H9 (cell line): ENCODE measurements at regions not wholly inside any gene's neighbourhood (a gene's known extent, or its start where the extent isn't known, plus 50 kb on each side); places are given as distances from the start of the nearest gene placed in this dataset.

Source experiments
- DNase-seq: peaks from one replicate; pipeline ENCODE4 v3.0.0-alpha.2; 2017
- H2AFZ ChIP-seq: one replicate; pipeline ENCODE4 v1.6.1; 2013; ENCODE audit warnings: mild to moderate bottlenecking, low read length, control low read depth, moderate library complexity
- H2AK5ac ChIP-seq: 2 replicates; pipeline ENCODE4 v1.6.1; 2013; ENCODE audit warnings: low read length, control low read depth, mixed read lengths; ENCODE audit not compliant: insufficient read length
- H2BK120ac ChIP-seq: one replicate; pipeline ENCODE4 v1.6.1; 2013; ENCODE audit warnings: low read depth, mild to moderate bottlenecking, low read length, control low read depth, inconsistent platforms; ENCODE audit not compliant: poor library complexity, severe bottlenecking
- H2BK12ac ChIP-seq: 2 replicates; pipeline ENCODE4 v1.6.1; 2013; ENCODE audit warnings: low read length, control low read depth, mixed read lengths, low read depth; ENCODE audit not compliant: insufficient read length
- H2BK15ac ChIP-seq: 2 replicates; pipeline ENCODE4 v1.6.1; 2013; ENCODE audit warnings: low read depth, low read length, control low read depth
- H2BK20ac ChIP-seq: one replicate; pipeline ENCODE4 v1.6.1; 2013; ENCODE audit warnings: low read depth, mild to moderate bottlenecking, low read length, control low read depth, inconsistent platforms; ENCODE audit not compliant: poor library complexity, severe bottlenecking
- H2BK5ac ChIP-seq: 2 replicates; pipeline ENCODE4 v1.6.1; 2013; ENCODE audit warnings: low read length, control low read depth, mixed read lengths; ENCODE audit not compliant: insufficient read length
- H3K14ac ChIP-seq: 2 replicates; pipeline ENCODE4 v1.6.1; 2013; ENCODE audit warnings: low read length, control low read depth; ENCODE audit not compliant: insufficient read depth
- H3K18ac ChIP-seq: 2 replicates; pipeline ENCODE4 v1.6.1; 2013; ENCODE audit warnings: low read depth, mild to moderate bottlenecking, mixed read lengths, low read length, control low read depth; ENCODE audit not compliant: insufficient read length
- H3K23ac ChIP-seq: 2 replicates; pipeline ENCODE4 v1.6.1; 2013; ENCODE audit warnings: low read length, control low read depth, mixed read lengths, low read depth; ENCODE audit not compliant: insufficient read length
- H3K23me2 ChIP-seq: 2 replicates; pipeline ENCODE4 v1.6.1; 2013; ENCODE audit warnings: low read depth, mild to moderate bottlenecking, mixed read lengths, low read length, control low read depth; ENCODE audit not compliant: insufficient read length, poor library complexity, severe bottlenecking
- H3K27ac ChIP-seq: 2 replicates; pipeline ENCODE4 v1.5.1; 2013; ENCODE audit warnings: low read length, control low read depth, mixed read lengths, low read depth; ENCODE audit not compliant: insufficient read length
- H3K27me3 ChIP-seq: 2 replicates; pipeline ENCODE4 v1.6.1; 2013; ENCODE audit warnings: low read length, control low read depth, inconsistent platforms; ENCODE audit not compliant: insufficient read depth
- H3K4ac ChIP-seq: 2 replicates; pipeline ENCODE4 v1.6.1; 2013; ENCODE audit warnings: low read depth, mild to moderate bottlenecking, control low read depth, inconsistent platforms, low read length, moderate library complexity
- H3K4me1 ChIP-seq: 2 replicates; pipeline ENCODE4 v1.6.1; 2013; ENCODE audit warnings: low read length, control low read depth, inconsistent platforms; ENCODE audit not compliant: insufficient read depth
- H3K4me2 ChIP-seq: 2 replicates; pipeline ENCODE4 v1.6.1; 2013; ENCODE audit warnings: low read length, control low read depth, mixed read lengths; ENCODE audit not compliant: insufficient read length, insufficient read depth
- H3K56ac ChIP-seq: 2 replicates; pipeline ENCODE4 v1.6.1; 2013; ENCODE audit warnings: low read depth, mild to moderate bottlenecking, mixed read lengths, low read length, control low read depth; ENCODE audit not compliant: insufficient read length
- H3K79me1 ChIP-seq: 2 replicates; pipeline ENCODE4 v1.6.1; 2013; ENCODE audit warnings: low read depth, mild to moderate bottlenecking, moderate library complexity, low read length, control low read depth, inconsistent platforms; ENCODE audit not compliant: insufficient read depth, poor library complexity, severe bottlenecking
- H3K79me2 ChIP-seq: 2 replicates; pipeline ENCODE4 v1.6.1; 2013; ENCODE audit warnings: low read length, control low read depth, inconsistent platforms; ENCODE audit not compliant: insufficient read depth
- H3K9ac ChIP-seq: 2 replicates; pipeline ENCODE4 v1.6.1; 2013; ENCODE audit warnings: low read length, control low read depth, mixed read lengths; ENCODE audit not compliant: insufficient read length; ENCODE audit errors: extremely low read depth
- H3K9me3 ChIP-seq: one replicate; pipeline ENCODE4 v1.6.1; 2013; ENCODE audit warnings: low read depth, low read length, inconsistent platforms; ENCODE audit not compliant: control insufficient read depth
- H3T11ph ChIP-seq: one replicate; pipeline ENCODE4 v1.6.1; 2013; ENCODE audit warnings: mild to moderate bottlenecking, low read length, control low read depth, inconsistent platforms
- H4K20me1 ChIP-seq: one replicate; pipeline ENCODE4 v1.6.1; 2013; ENCODE audit not compliant: control insufficient read depth, insufficient read length, insufficient read depth
- H4K5ac ChIP-seq: 2 replicates; pipeline ENCODE4 v1.6.1; 2013; ENCODE audit warnings: low read depth, mild to moderate bottlenecking, mixed read lengths, low read length, control low read depth; ENCODE audit not compliant: insufficient read length
- H4K8ac ChIP-seq: replicated peaks from 2 replicates; pipeline ENCODE4 v1.6.1; 2013; ENCODE audit warnings: low read length, control low read depth, mixed read lengths, low read depth; ENCODE audit not compliant: insufficient read length
- H4K91ac ChIP-seq: 2 replicates; pipeline ENCODE4 v1.6.1; 2013; ENCODE audit warnings: low read depth, mild to moderate bottlenecking, moderate library complexity, mixed read lengths, low read length, control low read depth; ENCODE audit not compliant: insufficient read length
- H3K27ac Mint-ChIP-seq, 3 experiments: 2 replicates in 2 of 3; 3 replicates in 1 of 3; pipeline ENCODE4 v1.8.0; 2020 to 2021; ENCODE audit warnings: mixed read lengths in 3 of 3, mild to moderate bottlenecking in 1 of 3, moderate library complexity in 1 of 3
- H3K27me3 Mint-ChIP-seq: 2 replicates; pipeline ENCODE4 v1.8.0; 2021; ENCODE audit warnings: low read depth, mild to moderate bottlenecking, moderate library complexity, mixed read lengths
- H3K36me3 Mint-ChIP-seq, 3 experiments: 2 replicates in 2 of 3; 3 replicates in 1 of 3; pipeline ENCODE4 v1.8.0; 2020 to 2021; ENCODE audit warnings: low read depth in 3 of 3, mixed read lengths in 3 of 3; ENCODE audit not compliant: insufficient read depth in 1 of 3
- H3K4me1 Mint-ChIP-seq, 2 experiments: 2 replicates each; pipeline ENCODE4 v1.8.0; 2020; ENCODE audit warnings: mixed read lengths in 2 of 2
- H3K4me3 Mint-ChIP-seq, 2 experiments: 2 replicates in 1 of 2; 3 replicates in 1 of 2; pipeline ENCODE4 v1.8.0; 2020 to 2021; ENCODE audit warnings: mild to moderate bottlenecking in 2 of 2, mixed read lengths in 2 of 2, moderate library complexity in 1 of 2
- H3K9me3 Mint-ChIP-seq, 2 experiments: 2 replicates in 1 of 2; 3 replicates in 1 of 2; pipeline ENCODE4 v1.8.0; 2020; ENCODE audit warnings: mild to moderate bottlenecking in 2 of 2, mixed read lengths in 2 of 2, moderate library complexity in 1 of 2
- whole genome bisulfite sequencing: extraction: QIAGEN DNeasy Blood & Tissue Kit; methylation state at CpG from one replicate; pipeline ENCODE4 v1.1.7; 2013; ENCODE audit warnings: missing lambda C conversion rate, low lambda C conversion rate, mixed read lengths; ENCODE audit not compliant: insufficient read length; ENCODE audit errors: extremely low coverage; 5-methylcytosine and 5-hydroxymethylcytosine counted together
- TF ChIP-seq, protein P1 (sequence below): fragments of 200-600 bp; sonication (generic); conservative IDR thresholded peaks from 3 replicates; pipeline ENCODE4 v1.8.0; 2021; ENCODE audit warnings: antibody characterized with exemption, mild to moderate bottlenecking

DNA sequence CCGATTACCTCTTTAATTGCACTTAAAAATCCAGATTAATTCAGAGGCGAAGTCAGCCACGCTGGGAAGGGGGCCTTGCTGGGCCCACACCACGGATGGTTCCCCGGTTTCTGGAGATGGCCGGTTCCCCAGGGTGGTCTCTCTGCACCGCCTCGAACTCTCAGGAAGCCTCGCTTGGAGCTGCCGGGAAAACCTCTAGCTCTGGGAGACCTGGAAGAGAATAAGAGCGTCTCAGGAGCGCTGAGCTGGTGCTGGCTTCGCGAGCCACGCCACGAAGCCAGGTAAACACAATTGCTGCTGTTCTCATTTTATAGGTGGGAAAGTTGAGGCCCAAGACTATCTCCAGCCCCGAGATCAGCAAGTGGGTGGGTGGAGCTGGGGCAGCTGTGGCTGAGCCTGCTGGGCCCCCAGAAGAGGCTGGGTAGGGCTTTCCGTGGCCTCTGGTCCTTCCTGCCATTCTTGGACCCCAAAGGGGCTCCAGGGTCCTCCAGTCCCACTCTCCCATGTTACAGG, 110.4 kb downstream of the MICALL2 start:
- H3K79me2 ChIP-seq = no peaks in the 10 kb centered on the region
- H3T11ph ChIP-seq = no peak overlapping the region
- H3K27ac ChIP-seq = no peak overlapping the region
- H2AFZ ChIP-seq = no peak overlapping the region
- no peaks in the 10 kb centered on the region for H4K20me1 ChIP-seq
- no peak overlapping the region for H4K91ac ChIP-seq
- H3K56ac ChIP-seq = no peak overlapping the region
- Mint-ChIP-seq H3K4me1 (no peaks in the 10 kb centered on the region), H3K4me3 (no peak overlapping the region), H3K27ac (no peak overlapping the region), H3K27me3 (peaks cover 2% of the 10 kb centered on the region), H3K36me3 (no peaks in the 10 kb centered on the region), H3K9me3 (no peaks in the 10 kb centered on the region; a peak in 1 of 5 replicates)
- H2BK20ac ChIP-seq = no peak overlapping the region
- H3K9ac ChIP-seq = no peak overlapping the region
- H3K4me1 ChIP-seq = no peaks in the 10 kb centered on the region
- no CpG with 5 or more reads among the region's 18 CpGs for WGBS
- H2BK120ac ChIP-seq = no peak overlapping the region
- H2BK15ac ChIP-seq = no peak overlapping the region
- H3K14ac ChIP-seq = no peak overlapping the region
- no peaks in the 10 kb centered on the region for H3K9me3 ChIP-seq
- no peak overlapping the region for H3K4me2 ChIP-seq
- H2BK12ac ChIP-seq = no peak overlapping the region
- DNase-seq = no peak
- H4K5ac ChIP-seq = no peak overlapping the region
- H3K18ac ChIP-seq = no peak overlapping the region
- TF ChIP-seq, protein P1, sequence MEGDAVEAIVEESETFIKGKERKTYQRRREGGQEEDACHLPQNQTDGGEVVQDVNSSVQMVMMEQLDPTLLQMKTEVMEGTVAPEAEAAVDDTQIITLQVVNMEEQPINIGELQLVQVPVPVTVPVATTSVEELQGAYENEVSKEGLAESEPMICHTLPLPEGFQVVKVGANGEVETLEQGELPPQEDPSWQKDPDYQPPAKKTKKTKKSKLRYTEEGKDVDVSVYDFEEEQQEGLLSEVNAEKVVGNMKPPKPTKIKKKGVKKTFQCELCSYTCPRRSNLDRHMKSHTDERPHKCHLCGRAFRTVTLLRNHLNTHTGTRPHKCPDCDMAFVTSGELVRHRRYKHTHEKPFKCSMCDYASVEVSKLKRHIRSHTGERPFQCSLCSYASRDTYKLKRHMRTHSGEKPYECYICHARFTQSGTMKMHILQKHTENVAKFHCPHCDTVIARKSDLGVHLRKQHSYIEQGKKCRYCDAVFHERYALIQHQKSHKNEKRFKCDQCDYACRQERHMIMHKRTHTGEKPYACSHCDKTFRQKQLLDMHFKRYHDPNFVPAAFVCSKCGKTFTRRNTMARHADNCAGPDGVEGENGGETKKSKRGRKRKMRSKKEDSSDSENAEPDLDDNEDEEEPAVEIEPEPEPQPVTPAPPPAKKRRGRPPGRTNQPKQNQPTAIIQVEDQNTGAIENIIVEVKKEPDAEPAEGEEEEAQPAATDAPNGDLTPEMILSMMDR = no peak
- no peaks in the 10 kb centered on the region for H3K27me3 ChIP-seq
- no peaks in the 10 kb centered on the region for H3K23me2 ChIP-seq
- no peak overlapping the region for H3K23ac ChIP-seq
- H3K4ac ChIP-seq = no peak overlapping the region
- no peaks in the 10 kb centered on the region for H3K79me1 ChIP-seq
- H2BK5ac ChIP-seq = no peak overlapping the region
- H2AK5ac ChIP-seq = no peak overlapping the region
- no peak overlapping the region for H4K8ac ChIP-seq
